Stimulated activated memory B cell treated with anti-CD40 and anti-IgM and Interleukin-4, amounts not matched to agents 10 μg/mL and 1 μg/mL and 100 μg/mL, for 72 hours (primary cell): ENCODE measurements at regions not wholly inside any gene's neighbourhood (a gene's known extent, or its start where the extent isn't known, plus 50 kb on each side); places are given as distances from the start of the nearest gene placed in this dataset.
"Not testable (repeated sequence)": the region's sequence is repeated elsewhere in the genome, so short reads cannot be mapped to it uniquely, and the experiment has no call there.

Experiments used
- ATAC-seq: fragments of 150-1000 bp; cut with Tn5 transposase; 2 replicates; pipeline ENCODE4 v1.10.0; 2021
- H3K27ac Mint-ChIP-seq: one replicate; pipeline ENCODE4 v1.8.0; 2022; ENCODE audit warnings: mild to moderate bottlenecking, mixed read lengths
- H3K27me3 Mint-ChIP-seq: one replicate; pipeline ENCODE4 v1.8.0; 2022; ENCODE audit warnings: mixed read lengths
- H3K36me3 Mint-ChIP-seq: one replicate; pipeline ENCODE4 v1.8.0; 2022; ENCODE audit warnings: mixed read lengths
- H3K4me1 Mint-ChIP-seq: one replicate; pipeline ENCODE4 v1.8.0; 2022; ENCODE audit warnings: mixed read lengths
- H3K4me3 Mint-ChIP-seq: one replicate; pipeline ENCODE4 v1.8.0; 2022; ENCODE audit warnings: mild to moderate bottlenecking, moderate library complexity, mixed read lengths
- H3K9me3 Mint-ChIP-seq: one replicate; pipeline ENCODE4 v1.8.0; 2022; ENCODE audit warnings: mixed read lengths

DNA sequence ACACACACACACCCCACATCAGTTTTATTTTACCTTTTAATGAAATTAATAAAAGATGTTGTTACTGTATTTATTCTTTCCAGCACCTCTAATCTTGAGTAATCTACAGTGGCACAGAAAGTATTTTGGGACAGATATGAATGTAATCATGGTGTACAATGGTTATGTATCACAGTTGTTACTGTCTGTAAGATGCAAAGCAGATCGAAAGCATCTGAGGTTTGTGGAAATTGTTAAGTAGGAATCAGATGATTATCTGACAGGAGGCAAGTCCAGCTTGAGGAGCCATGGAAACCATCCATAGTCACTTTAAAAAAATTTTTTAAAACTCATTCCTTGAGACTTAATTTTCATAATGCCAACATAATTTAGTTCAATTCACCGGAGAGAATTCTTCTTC, 636.3 kb upstream of the MARCKS start:
- H3K9me3 Mint-ChIP-seq: peaks cover 3% of the 10 kb centered on the region
- H3K4me1 Mint-ChIP-seq: no peaks in the 10 kb centered on the region
- H3K36me3 Mint-ChIP-seq: no peaks in the 10 kb centered on the region
- H3K4me3 Mint-ChIP-seq: no peak overlapping the region
- no peak overlapping the region for H3K27ac Mint-ChIP-seq
- H3K27me3 Mint-ChIP-seq: no peaks in the 10 kb centered on the region
- ATAC-seq: no peak

DNA sequence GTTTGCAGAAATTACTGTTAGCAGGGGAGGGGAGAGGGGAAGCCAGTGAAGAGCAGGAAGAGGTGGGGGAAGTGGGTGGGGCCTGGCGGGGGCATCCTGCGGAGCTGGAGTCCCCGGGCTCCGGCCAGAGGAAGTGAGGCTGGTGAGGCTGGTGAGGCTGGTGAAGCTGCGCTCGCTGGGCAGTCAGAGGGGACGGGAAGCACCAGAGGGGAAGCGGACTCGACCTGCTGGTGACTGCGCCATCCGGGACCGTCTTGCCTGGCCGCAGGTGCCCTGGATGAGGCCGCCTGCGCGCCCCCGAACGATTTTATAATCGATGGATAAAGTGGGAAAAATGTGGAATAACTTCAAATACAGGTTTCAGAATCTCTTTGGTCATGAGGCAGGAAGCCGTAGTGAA, 635.3 kb upstream of the MARCKS start:
- no peaks in the 10 kb centered on the region for H3K27me3 Mint-ChIP-seq
- H3K9me3 Mint-ChIP-seq: peaks cover 3% of the 10 kb centered on the region
- H3K27ac Mint-ChIP-seq: no peak overlapping the region
- no peak for ATAC-seq
- no peaks in the 10 kb centered on the region for H3K4me1 Mint-ChIP-seq
- H3K4me3 Mint-ChIP-seq: no peak overlapping the region
- H3K36me3 Mint-ChIP-seq: no peaks in the 10 kb centered on the region

DNA sequence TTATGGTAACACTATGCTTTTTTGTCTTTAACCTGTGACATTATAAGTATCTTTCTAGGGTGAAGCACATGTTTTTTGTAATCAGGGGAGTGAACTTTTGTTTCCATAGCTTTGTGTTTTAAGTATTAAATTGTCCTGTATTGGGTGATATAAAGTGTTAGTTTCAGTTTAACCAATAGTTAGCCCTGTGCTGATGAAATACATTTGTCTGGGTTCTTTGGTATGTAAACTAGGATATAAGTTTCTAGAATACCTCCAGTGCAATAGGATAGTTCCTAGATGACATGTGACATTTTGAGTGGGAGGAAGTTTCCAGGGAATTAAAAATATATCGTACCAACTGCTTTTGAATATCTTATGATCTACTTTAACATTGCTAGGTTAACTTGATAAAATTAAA, 611.0 kb upstream of the MARCKS start:
- Mint-ChIP-seq H3K4me1 (no peaks in the 10 kb centered on the region), H3K27ac (no peak overlapping the region), H3K4me3 (no peak overlapping the region), H3K36me3 (no peaks in the 10 kb centered on the region), H3K27me3 (peaks cover 25% of the 10 kb centered on the region), H3K9me3 (no peaks in the 10 kb centered on the region)
- no peak for ATAC-seq

DNA sequence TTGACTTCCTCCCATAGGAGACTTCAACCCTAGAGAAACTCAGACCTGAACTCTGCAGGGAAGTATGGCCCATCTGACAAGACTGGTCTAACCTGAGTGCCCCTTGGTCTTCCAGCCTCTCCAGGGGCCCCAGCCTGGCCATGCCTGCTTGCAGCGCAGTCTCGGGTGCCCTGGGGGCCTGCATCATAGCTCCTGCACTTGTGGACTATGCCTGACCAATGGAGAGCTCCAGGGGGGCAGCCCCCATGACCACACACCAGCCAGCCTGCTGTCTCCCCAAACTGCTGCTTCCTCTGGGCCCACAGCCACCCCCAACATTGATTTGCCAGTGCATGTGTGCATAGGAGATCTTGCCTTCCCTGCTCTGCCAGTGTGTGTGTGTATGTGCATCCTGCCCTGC, 608.6 kb upstream of the MARCKS start:
- Mint-ChIP-seq H3K36me3 (no peaks in the 10 kb centered on the region), H3K4me3 (no peak overlapping the region), H3K27me3 (peaks cover 25% of the 10 kb centered on the region), H3K9me3 (peaks cover 3% of the 10 kb centered on the region), H3K4me1 (no peaks in the 10 kb centered on the region), H3K27ac (no peak overlapping the region)
- no peak for ATAC-seq

DNA sequence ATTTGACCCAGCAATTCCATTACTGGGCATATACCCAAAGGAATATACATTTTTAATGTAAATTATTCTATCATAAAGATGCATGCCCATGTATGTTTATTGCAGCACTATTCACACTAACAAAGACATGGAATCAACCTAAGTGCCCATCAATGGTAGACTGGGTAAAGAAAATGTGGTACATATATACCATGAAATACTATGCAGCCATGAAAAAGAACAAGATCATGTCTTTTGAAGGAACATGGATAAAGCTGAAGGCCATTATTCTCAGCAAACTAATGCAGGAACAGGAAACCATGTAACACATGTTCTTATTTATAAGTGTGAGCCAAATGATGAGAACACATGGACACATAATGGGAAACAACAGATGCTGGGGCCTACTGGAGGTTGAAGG, 603.0 kb upstream of the MARCKS start:
- H3K9me3 Mint-ChIP-seq, H3K36me3 Mint-ChIP-seq, ATAC-seq, H3K4me3 Mint-ChIP-seq, H3K27ac Mint-ChIP-seq, H3K4me1 Mint-ChIP-seq: not testable (repeated sequence)
- peaks cover 17% of the 10 kb centered on the region for H3K27me3 Mint-ChIP-seq

DNA sequence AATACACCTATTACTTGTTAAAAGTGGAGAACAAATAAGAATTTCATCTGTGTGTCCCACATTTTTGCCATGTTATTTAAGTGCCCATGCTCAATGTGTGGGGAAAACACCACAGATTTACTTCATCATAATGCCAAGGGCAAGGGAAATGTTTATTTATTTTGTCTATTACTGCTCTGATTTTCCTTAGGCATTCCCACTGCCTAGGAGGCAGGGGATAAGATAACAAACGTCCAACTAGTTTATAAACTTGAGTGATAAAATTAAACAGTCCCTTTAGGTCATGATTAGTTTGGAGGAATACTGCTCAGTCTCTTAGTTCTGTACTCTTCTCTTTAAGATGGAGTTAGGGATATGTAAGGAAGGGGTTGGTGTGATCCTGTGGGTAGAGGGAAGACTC, 598.4 kb upstream of the MARCKS start:
- Mint-ChIP-seq H3K4me3 (no peak overlapping the region), H3K36me3 (no peaks in the 10 kb centered on the region), H3K4me1 (no peaks in the 10 kb centered on the region), H3K27ac (no peak overlapping the region), H3K27me3 (no peaks in the 10 kb centered on the region), H3K9me3 (peaks cover 6% of the 10 kb centered on the region)
- ATAC-seq: no peak

DNA sequence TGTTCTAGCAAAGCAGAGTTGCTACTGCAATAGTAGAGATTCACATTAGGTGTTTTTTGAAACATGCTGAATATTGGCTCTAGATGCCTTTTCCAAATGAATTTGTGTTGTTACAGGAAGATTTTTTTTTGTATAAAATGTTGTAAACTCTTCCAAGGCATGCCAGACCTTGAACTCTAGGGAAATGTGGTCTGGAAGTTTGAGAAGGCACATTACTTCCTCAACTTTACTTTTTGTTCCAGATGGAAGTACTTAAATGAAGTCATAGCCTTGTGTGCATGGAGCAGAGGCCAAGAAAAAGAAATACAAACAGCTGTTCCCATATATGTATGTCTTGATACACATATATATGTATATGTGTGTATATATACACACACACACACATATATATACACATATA, 585.7 kb upstream of the MARCKS start:
- Mint-ChIP-seq H3K4me3 (no peak overlapping the region), H3K27me3 (no peaks in the 10 kb centered on the region), H3K36me3 (peaks cover 4% of the 10 kb centered on the region), H3K27ac (no peak overlapping the region), H3K4me1 (no peaks in the 10 kb centered on the region), H3K9me3 (peaks cover 25% of the 10 kb centered on the region)
- no peak for ATAC-seq

DNA sequence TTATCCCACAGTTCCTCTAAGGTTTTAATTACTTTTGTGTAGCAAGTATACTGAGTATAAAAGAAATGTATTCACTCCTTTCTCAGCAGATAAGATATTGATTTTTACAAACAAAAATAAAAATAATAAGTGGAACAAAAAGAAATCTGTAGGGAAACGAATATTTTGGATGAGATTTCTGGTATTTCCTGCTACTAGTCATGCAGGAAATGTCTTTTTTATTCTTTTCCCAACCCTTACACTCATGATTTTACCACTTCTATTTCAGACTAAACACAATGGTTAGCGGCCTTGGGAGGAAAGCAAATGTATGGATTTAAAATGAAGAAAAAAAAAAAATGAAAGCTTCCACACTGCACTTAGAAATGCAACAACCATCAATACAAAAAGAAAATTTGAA, 580.5 kb upstream of the MARCKS start:
- Mint-ChIP-seq H3K36me3 (no peaks in the 10 kb centered on the region), H3K4me1 (peaks cover 16% of the 10 kb centered on the region), H3K27ac (no peak overlapping the region), H3K4me3 (no peak overlapping the region), H3K27me3 (no peaks in the 10 kb centered on the region), H3K9me3 (peaks cover 5% of the 10 kb centered on the region)
- ATAC-seq: no peak

DNA sequence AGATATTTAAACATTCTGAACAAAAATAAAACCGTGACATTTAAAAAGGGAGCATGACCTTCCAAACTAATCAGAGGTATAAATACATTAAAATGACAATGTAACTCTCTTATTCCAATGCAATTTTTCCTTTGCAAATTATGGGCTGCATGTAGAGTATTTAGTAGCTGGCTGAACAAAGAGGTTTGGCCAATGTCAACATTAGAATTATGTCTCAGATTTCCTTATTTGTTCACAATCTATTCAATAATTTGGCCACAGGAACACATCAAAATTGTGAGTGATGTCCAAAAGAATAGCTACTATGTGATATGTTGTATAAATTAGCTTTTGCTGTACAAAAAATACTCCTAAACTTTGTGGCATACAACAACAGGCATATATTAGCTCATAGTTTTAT, 580.0 kb upstream of the MARCKS start:
- Mint-ChIP-seq H3K36me3 (no peaks in the 10 kb centered on the region), H3K27me3 (no peaks in the 10 kb centered on the region), H3K27ac (no peak overlapping the region), H3K4me3 (no peak overlapping the region), H3K4me1 (peaks cover 16% of the 10 kb centered on the region), H3K9me3 (peaks cover 5% of the 10 kb centered on the region)
- no peak for ATAC-seq

DNA sequence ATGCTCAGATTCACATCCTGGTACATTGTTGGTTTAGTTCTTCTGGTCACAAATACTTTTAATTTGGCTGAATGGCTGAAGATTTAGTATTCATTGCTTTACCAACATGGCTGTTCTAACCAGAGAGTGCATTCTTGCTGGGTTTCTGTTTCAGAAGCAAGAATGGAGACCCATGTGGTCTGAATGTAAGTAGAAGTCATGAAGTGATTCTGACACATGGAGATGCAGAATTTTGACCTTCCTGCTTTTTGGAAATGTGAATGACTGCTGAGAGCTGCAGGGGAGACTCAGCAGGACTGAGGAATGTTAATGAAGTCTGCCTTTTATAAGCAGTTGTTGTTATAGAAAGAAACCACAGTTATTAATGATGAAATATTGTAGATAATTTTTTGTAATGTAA, 576.1 kb upstream of the MARCKS start:
- Mint-ChIP-seq H3K27ac (no peak overlapping the region), H3K36me3 (no peaks in the 10 kb centered on the region), H3K9me3 (peaks cover 3% of the 10 kb centered on the region), H3K4me3 (no peak overlapping the region), H3K27me3 (no peaks in the 10 kb centered on the region), H3K4me1 (peaks cover 16% of the 10 kb centered on the region)
- no peak for ATAC-seq

DNA sequence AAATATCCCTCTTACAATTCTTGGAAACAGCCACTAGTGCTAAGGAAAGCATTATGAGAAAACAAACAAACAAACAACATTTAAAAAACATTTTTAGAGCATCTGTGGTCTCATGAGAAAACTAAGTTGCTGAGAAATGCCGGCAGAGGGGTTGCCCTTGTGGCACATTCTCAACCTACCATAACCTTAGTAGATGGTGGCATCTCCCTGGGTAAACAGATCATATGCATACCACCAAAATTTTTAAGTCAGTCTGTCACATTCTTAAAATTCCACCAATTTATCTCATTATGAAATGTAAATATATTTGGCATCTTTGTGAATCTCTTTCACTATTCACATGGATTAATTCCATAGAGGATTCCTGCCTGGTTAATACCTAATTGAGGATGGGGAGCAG, 575.7 kb upstream of the MARCKS start:
- no peak overlapping the region for H3K27ac Mint-ChIP-seq
- no peak for ATAC-seq
- peaks cover 16% of the 10 kb centered on the region for H3K4me1 Mint-ChIP-seq
- H3K36me3 Mint-ChIP-seq: peaks cover 3% of the 10 kb centered on the region
- H3K27me3 Mint-ChIP-seq: no peaks in the 10 kb centered on the region
- no peak overlapping the region for H3K4me3 Mint-ChIP-seq
- peaks cover 3% of the 10 kb centered on the region for H3K9me3 Mint-ChIP-seq

DNA sequence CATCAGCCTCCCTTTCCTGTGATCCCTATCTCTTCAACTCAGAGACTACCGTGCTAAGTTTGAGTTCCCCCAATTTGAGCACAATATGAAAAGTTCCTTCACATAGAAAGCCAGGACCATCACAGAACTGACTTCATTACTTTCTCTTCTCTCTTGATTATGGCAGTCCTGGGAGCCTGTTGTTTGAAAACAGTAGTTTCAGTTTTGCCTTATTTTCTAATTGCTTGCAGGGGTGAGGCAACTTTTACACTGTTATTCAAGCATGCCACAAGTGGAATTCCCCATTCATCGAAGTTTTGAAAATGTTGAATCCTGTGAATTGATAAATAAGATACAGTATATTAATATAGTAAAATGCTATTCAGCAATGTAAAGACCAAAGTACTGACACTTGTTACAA, 569.7 kb upstream of the MARCKS start:
- Mint-ChIP-seq H3K27me3 (no peaks in the 10 kb centered on the region), H3K9me3 (peaks cover 5% of the 10 kb centered on the region), H3K27ac (no peak overlapping the region), H3K4me3 (no peak overlapping the region), H3K36me3 (peaks cover 6% of the 10 kb centered on the region), H3K4me1 (peaks cover 14% of the 10 kb centered on the region)
- ATAC-seq: no peak

DNA sequence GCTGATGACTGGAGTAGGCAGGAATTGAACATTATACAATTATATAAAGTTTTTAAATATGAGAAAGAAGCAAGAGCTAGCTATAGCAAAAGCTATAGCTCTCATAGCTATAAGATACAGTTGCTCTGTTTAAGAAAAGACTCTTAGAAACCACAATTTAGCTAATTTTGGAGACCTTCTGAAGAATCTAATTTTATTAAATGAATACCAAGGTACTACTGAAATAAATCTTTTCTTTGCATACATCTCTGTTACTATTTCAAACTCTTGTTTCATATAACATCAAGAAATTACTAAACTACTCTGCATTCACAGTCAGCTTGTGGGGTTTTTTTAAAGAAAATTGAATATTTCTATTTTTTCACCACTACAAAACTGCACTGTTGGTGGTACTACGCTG, 568.7 kb upstream of the MARCKS start:
- peaks cover 6% of the 10 kb centered on the region for H3K36me3 Mint-ChIP-seq
- no peak for ATAC-seq
- H3K9me3 Mint-ChIP-seq: peaks cover 5% of the 10 kb centered on the region
- H3K27me3 Mint-ChIP-seq: no peaks in the 10 kb centered on the region
- peaks cover 14% of the 10 kb centered on the region for H3K4me1 Mint-ChIP-seq
- H3K4me3 Mint-ChIP-seq: no peak overlapping the region
- H3K27ac Mint-ChIP-seq: no peak overlapping the region

DNA sequence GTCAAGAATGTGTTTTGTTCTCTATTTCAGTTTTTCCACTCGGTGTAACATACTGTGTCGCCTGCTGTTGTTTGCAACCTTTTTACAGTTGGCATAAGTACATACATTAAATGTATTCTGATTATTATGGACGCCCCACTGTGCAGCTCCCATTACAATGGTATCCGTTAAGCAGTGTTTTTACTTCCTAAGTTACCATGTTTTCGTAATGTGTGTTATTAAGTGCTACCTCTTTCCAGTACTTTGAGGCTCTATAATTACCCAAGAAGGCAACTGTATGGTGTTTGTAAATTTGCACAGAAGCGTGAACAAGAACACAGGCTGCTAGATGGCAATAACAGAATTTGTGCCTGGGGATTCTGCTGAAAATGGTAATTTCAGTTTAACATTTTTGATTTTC, 568.0 kb upstream of the MARCKS start:
- Mint-ChIP-seq H3K9me3 (peaks cover 2% of the 10 kb centered on the region), H3K4me1 (peaks cover 14% of the 10 kb centered on the region), H3K27me3 (no peaks in the 10 kb centered on the region), H3K4me3 (no peak overlapping the region), H3K27ac (no peak overlapping the region), H3K36me3 (peaks cover 6% of the 10 kb centered on the region)
- no peak for ATAC-seq

DNA sequence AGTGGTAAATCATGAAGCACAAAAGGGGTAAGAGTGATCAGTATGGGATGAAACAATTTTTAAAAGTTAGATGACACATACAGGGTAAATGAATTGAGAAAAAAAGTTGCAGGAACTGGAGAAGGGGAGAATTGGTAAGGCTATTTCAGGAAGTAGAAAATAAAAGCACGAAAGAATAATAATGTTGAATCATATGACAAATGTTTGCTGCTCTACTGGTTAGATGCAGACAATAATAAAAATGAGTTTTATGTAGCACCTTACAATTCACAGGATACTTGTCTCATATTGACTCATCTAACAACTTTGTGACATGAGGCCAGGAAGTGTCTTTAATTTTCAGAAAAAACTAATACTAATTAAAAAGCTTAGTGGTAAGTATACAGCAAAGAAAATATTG, 566.5 kb upstream of the MARCKS start:
- Mint-ChIP-seq H3K27me3 (no peaks in the 10 kb centered on the region), H3K4me1 (peaks cover 14% of the 10 kb centered on the region)

DNA sequence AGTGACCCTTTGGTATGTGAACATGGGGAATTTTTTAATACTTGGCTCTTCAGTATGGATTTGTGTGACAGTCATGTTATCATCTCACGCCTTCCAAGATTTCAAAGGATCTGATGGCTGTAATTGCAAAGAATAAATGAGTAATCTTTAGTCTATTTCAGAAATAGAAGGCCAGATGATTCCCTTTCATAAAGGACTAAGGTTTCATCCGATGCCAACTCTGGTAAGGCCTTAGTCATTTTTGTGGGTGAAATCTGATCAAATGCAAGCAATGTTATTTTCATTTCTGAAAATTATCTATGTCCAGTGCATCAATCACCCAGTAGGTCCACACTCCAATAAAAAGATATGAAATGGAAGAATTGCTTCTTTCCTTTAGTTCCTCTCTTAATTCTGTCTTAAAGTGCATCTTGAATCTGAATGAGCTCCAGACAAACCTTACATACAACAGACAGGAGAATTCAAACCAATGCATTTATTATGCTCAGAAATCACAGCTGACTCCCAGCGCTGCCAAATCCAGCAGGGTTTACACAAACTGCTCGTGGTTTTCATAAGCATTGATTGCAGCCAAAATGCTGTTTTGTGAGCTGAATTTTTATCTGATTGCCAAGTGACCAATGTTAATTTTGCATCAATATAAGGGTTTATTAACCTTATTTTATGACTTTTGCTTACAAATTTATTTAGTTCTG, 565.2 kb upstream of the MARCKS start:
- no peak for ATAC-seq
- peaks cover 11% of the 10 kb centered on the region for H3K4me1 Mint-ChIP-seq
- H3K27me3 Mint-ChIP-seq: no peaks in the 10 kb centered on the region
- H3K9me3 Mint-ChIP-seq: peaks cover 2% of the 10 kb centered on the region
- H3K36me3 Mint-ChIP-seq: no peaks in the 10 kb centered on the region
- no peak overlapping the region for H3K4me3 Mint-ChIP-seq
- no peak overlapping the region for H3K27ac Mint-ChIP-seq

More for the DNA sequence above, 566.5 kb upstream of the MARCKS start:
- Mint-ChIP-seq H3K36me3 (peaks cover 6% of the 10 kb centered on the region), H3K4me3 (no peak overlapping the region), H3K27ac (no peak overlapping the region), H3K9me3 (peaks cover 2% of the 10 kb centered on the region)
- no peak for ATAC-seq
